Neuronal stem cell (in vitro differentiated cells): ENCODE measurements at regions not wholly inside any gene's neighbourhood (a gene's known extent, or its start where the extent isn't known, plus 50 kb on each side); places are given as distances from the start of the nearest gene placed in this dataset.
"Not testable (repeated sequence)": the region's sequence is repeated elsewhere in the genome, so short reads cannot be mapped to it uniquely, and the experiment has no call there.

Source experiments
- DNase-seq: peaks from one replicate; pipeline ENCODE4 v3.0.0-alpha.2; 2013; ENCODE audit warnings: low spot score
- H2AFZ ChIP-seq: one replicate; pipeline ENCODE4 v1.6.1; 2013; ENCODE audit warnings: mild to moderate bottlenecking, low read length, inconsistent platforms
- H2AK5ac ChIP-seq: 2 replicates; pipeline ENCODE4 v1.6.1; 2013; ENCODE audit warnings: low read depth, mild to moderate bottlenecking, inconsistent platforms, low read length, moderate library complexity, mixed read lengths
- H2BK120ac ChIP-seq: 2 replicates; pipeline ENCODE4 v1.6.1; 2013; ENCODE audit warnings: low read depth, mild to moderate bottlenecking, inconsistent platforms, low read length, moderate library complexity, mixed read lengths
- H2BK12ac ChIP-seq: one replicate; pipeline ENCODE4 v1.6.1; 2013; ENCODE audit warnings: low read length, inconsistent platforms
- H2BK15ac ChIP-seq: 2 replicates; pipeline ENCODE4 v1.6.1; 2013; ENCODE audit warnings: mild to moderate bottlenecking, low read length, inconsistent platforms, mixed read lengths
- H2BK5ac ChIP-seq: one replicate; pipeline ENCODE4 v1.6.1; 2013; ENCODE audit warnings: inconsistent platforms, mild to moderate bottlenecking, low read length, moderate library complexity
- H3K14ac ChIP-seq: one replicate; pipeline ENCODE4 v1.6.1; 2013; ENCODE audit warnings: low read length, inconsistent platforms
- H3K18ac ChIP-seq: 2 replicates; pipeline ENCODE4 v1.6.1; 2013; ENCODE audit warnings: low read length, inconsistent platforms
- H3K23ac ChIP-seq: 2 replicates; pipeline ENCODE4 v1.6.1; 2013; ENCODE audit warnings: low read depth, mild to moderate bottlenecking, mixed read lengths, low read length, inconsistent platforms; ENCODE audit not compliant: poor library complexity
- H3K27ac ChIP-seq: replicated peaks from 3 replicates; pipeline ENCODE4 v1.5.1; 2013; ENCODE audit warnings: low read length, inconsistent platforms
- H3K27me3 ChIP-seq, 3 experiments: 2 replicates each; pipeline ENCODE4 v1.6.1; 2013; ENCODE audit warnings: low read length in 3 of 3, mild to moderate bottlenecking in 2 of 3, inconsistent platforms in 1 of 3, low read depth in 1 of 3, mixed read lengths in 1 of 3, moderate library complexity in 1 of 3; ENCODE audit not compliant: control insufficient read depth in 3 of 3, insufficient read depth in 3 of 3
- H3K36me3 ChIP-seq, 2 donors: replicated peaks in 1 of 2; 2 replicates each; pipeline ENCODE4 v1.6.1; 2013; ENCODE audit warnings: low read length in 2 of 2; ENCODE audit not compliant: control insufficient read depth in 2 of 2, insufficient read depth in 2 of 2
- H3K4ac ChIP-seq: 2 replicates; pipeline ENCODE4 v1.6.1; 2013; ENCODE audit warnings: inconsistent platforms, mild to moderate bottlenecking, low read length, moderate library complexity
- H3K4me1 ChIP-seq, 2 donors: 1 replicate in 1 of 2; 2 replicates in 1 of 2; pipeline ENCODE4 v1.6.1; 2013; ENCODE audit warnings: low read length in 2 of 2, low read depth in 1 of 2; ENCODE audit not compliant: control insufficient read depth in 2 of 2, insufficient read depth in 1 of 2
- H3K4me2 ChIP-seq: one replicate; pipeline ENCODE4 v1.6.1; 2013; ENCODE audit warnings: mild to moderate bottlenecking, low read length, inconsistent platforms; ENCODE audit not compliant: insufficient read depth, poor library complexity, severe bottlenecking
- H3K4me3 ChIP-seq, 2 donors: 2 replicates each; pipeline ENCODE4 v1.5.1; 2013; ENCODE audit warnings: low read length in 2 of 2, mild to moderate bottlenecking in 2 of 2, inconsistent platforms in 1 of 2, moderate library complexity in 1 of 2
- H3K79me1 ChIP-seq: one replicate; pipeline ENCODE4 v1.6.1; 2013; ENCODE audit warnings: low read depth, mild to moderate bottlenecking, inconsistent platforms, low read length, moderate library complexity
- H3K9ac ChIP-seq: one replicate; pipeline ENCODE4 v1.6.1; 2013; ENCODE audit warnings: mild to moderate bottlenecking, low read depth, low read length, inconsistent platforms; ENCODE audit not compliant: poor library complexity
- H3K9me3 ChIP-seq, 2 donors: replicated peaks in 1 of 2; 2 replicates each; pipeline versions ENCODE3 to v1.6.1; 2013; ENCODE audit warnings: low read length in 2 of 2, mild to moderate bottlenecking in 2 of 2, inconsistent platforms in 1 of 2, low read depth in 1 of 2, mixed read lengths in 1 of 2, moderate library complexity in 1 of 2; ENCODE audit not compliant: control insufficient read depth in 2 of 2, insufficient read depth in 1 of 2
- H4K8ac ChIP-seq: one replicate; pipeline ENCODE4 v1.6.1; 2013; ENCODE audit warnings: low read depth, mild to moderate bottlenecking, inconsistent platforms, low read length, moderate library complexity
- H4K91ac ChIP-seq: one replicate; pipeline ENCODE4 v1.6.1; 2013; ENCODE audit warnings: low read length, low read depth, mild to moderate bottlenecking, inconsistent platforms; ENCODE audit not compliant: poor library complexity
- WGBS, 2 donors: extraction: QIAGEN DNeasy Blood & Tissue Kit; methylation state at CpG; one replicate each; pipeline ENCODE4 v1.1.7; 2013; ENCODE audit warnings: missing lambda C conversion rate in 2 of 2, mixed read lengths in 1 of 2; ENCODE audit not compliant: insufficient read length in 2 of 2, insufficient replicate concordance in 1 of 2; ENCODE audit errors: extremely low coverage in 2 of 2; 5-methylcytosine and 5-hydroxymethylcytosine counted together

- not testable (repeated sequence) for H3K36me3 ChIP-seq, H3K27me3 ChIP-seq, H3K27ac ChIP-seq, H2BK5ac ChIP-seq, H2BK120ac ChIP-seq, H2BK15ac ChIP-seq, H3K18ac ChIP-seq, H3K79me1 ChIP-seq, H3K14ac ChIP-seq, H3K9me3 ChIP-seq, DNase-seq, H2AK5ac ChIP-seq, H3K23ac ChIP-seq, H2AFZ ChIP-seq, H4K8ac ChIP-seq, H3K4me1 ChIP-seq, H3K9ac ChIP-seq, H3K4me2 ChIP-seq, H3K4me3 ChIP-seq, H4K91ac ChIP-seq, H3K4ac ChIP-seq, H2BK12ac ChIP-seq
- no CpG with 5 or more reads among the region's 4 CpGs for WGBS, 2 donors
Measured at GRCh38 chr20:4310616-4311015, 61.5 kb upstream of the ADRA1D start.

- Histone ChIP-seq H2AFZ (no peak overlapping the region), H3K4ac (no peak overlapping the region), H4K91ac (no peak overlapping the region), H4K8ac (no peak overlapping the region), H2BK5ac (no peak overlapping the region), H3K27ac (no peak overlapping the region), H3K4me3 (no peak overlapping the region), H3K23ac (no peak overlapping the region), H3K4me1 (no peaks in the 10 kb centered on the region), H3K4me2 (no peak overlapping the region), H3K14ac (no peak overlapping the region), H3K9me3 (peaks cover 0 to 4% of the 10 kb centered on the region in 2 donors), H3K9ac (no peak overlapping the region), H3K27me3 (peaks cover 0 to 4% (median 0%) of the 10 kb centered on the region in 3 experiments), H3K79me1 (no peaks in the 10 kb centered on the region), H3K18ac (no peak overlapping the region), H2BK15ac (no peak overlapping the region), H2BK120ac (no peak overlapping the region), H2AK5ac (no peak overlapping the region), H2BK12ac (no peak overlapping the region), H3K36me3 (no peaks in the 10 kb centered on the region)
- WGBS, 2 donors = no CpG with 5 or more reads among the region's 2 CpGs
- no peak for DNase-seq
Measured at GRCh38 chr20:4306206-4306605, 57.1 kb upstream of the ADRA1D start.

- no CpG with 5 or more reads among the region's 5 CpGs for WGBS, 2 donors
- Histone ChIP-seq H2BK5ac (no peak overlapping the region), H4K91ac (no peak overlapping the region), H2AK5ac (no peak overlapping the region), H3K4ac (no peak overlapping the region), H3K23ac (no peak overlapping the region), H3K9ac (no peak overlapping the region), H2AFZ (no peak overlapping the region), H3K18ac (no peak overlapping the region), H3K36me3 (no peaks in the 10 kb centered on the region), H3K27me3 (peaks cover 0 to 4% (median 0%) of the 10 kb centered on the region in 3 experiments), H2BK12ac (no peak overlapping the region), H2BK120ac (no peak overlapping the region), H3K9me3 (no peaks in the 10 kb centered on the region), H4K8ac (no peak overlapping the region), H3K4me2 (no peak overlapping the region), H3K4me3 (no peak overlapping the region), H3K14ac (no peak overlapping the region), H3K27ac (no peak overlapping the region), H3K79me1 (no peaks in the 10 kb centered on the region), H3K4me1 (no peaks in the 10 kb centered on the region), H2BK15ac (no peak overlapping the region)
- DNase-seq = no peak
Measured at GRCh38 chr20:4305091-4305490, 56.0 kb upstream of the ADRA1D start.

- Histone ChIP-seq H3K79me1 (no peaks in the 10 kb centered on the region), H3K9ac (no peak overlapping the region)
- no CpG with 5 or more reads among the region's 5 CpGs for WGBS, 2 donors
Measured at GRCh38 chr20:4304601-4305000, 55.5 kb upstream of the ADRA1D start.

More at GRCh38 chr20:4304601-4305000, 55.5 kb upstream of the ADRA1D start:
- no peak for DNase-seq
- H3K23ac ChIP-seq = no peak overlapping the region
- no peak overlapping the region for H2BK5ac ChIP-seq
- no peak overlapping the region for H3K27ac ChIP-seq
- no peak overlapping the region for H4K8ac ChIP-seq
- no peak overlapping the region for H3K18ac ChIP-seq
- H2BK12ac ChIP-seq = no peak overlapping the region
- no peak overlapping the region for H2AFZ ChIP-seq
- no peaks in the 10 kb centered on the region for H3K9me3 ChIP-seq
- no peak overlapping the region for H2AK5ac ChIP-seq
- H3K4me1 ChIP-seq = no peaks in the 10 kb centered on the region
- H3K4ac ChIP-seq = no peak overlapping the region
- peaks cover 0 to 4% (median 0%) of the 10 kb centered on the region in 3 experiments for H3K27me3 ChIP-seq
- H3K36me3 ChIP-seq = no peaks in the 10 kb centered on the region
- no peak overlapping the region for H4K91ac ChIP-seq
- H3K4me2 ChIP-seq = no peak overlapping the region
- no peak overlapping the region for H2BK120ac ChIP-seq
- no peak overlapping the region for H3K14ac ChIP-seq
- H3K4me3 ChIP-seq = peak overlapping the region in 1 of 2 donors; percentile 34
- H2BK15ac ChIP-seq = no peak overlapping the region
